NT2/D1 (cell line): ENCODE measurements at regions not wholly inside any gene's neighbourhood (a gene's known extent, or its start where the extent isn't known, plus 50 kb on each side); places are given as distances from the start of the nearest gene placed in this dataset.

Source experiments
- YY1 ChIP-seq: IDR thresholded peaks from 2 replicates; pipeline ENCODE4 v1.6.1; 2011; ENCODE audit not compliant: insufficient read length, insufficient read depth
- ZNF274 ChIP-seq: IDR thresholded peaks from 2 replicates; pipeline ENCODE4 v1.6.1; 2011; ENCODE audit warnings: mild to moderate bottlenecking, low read depth, low read length

- no peak for TF ChIP-seq YY1
- no peak for TF ChIP-seq ZNF274
Measured at GRCh38 chr5:3391210-3391609, 204.4 kb upstream of the IRX1 start.
